ENCODE measurements at regions not wholly inside any gene's neighbourhood (a gene's known extent, or its start where the extent isn't known, plus 50 kb on each side); places are given as distances from the start of the nearest gene placed in this dataset.
"Not testable (repeated sequence)": the region's sequence is repeated elsewhere in the genome, so short reads cannot be mapped to it uniquely, and the experiment has no call there.

DNA sequence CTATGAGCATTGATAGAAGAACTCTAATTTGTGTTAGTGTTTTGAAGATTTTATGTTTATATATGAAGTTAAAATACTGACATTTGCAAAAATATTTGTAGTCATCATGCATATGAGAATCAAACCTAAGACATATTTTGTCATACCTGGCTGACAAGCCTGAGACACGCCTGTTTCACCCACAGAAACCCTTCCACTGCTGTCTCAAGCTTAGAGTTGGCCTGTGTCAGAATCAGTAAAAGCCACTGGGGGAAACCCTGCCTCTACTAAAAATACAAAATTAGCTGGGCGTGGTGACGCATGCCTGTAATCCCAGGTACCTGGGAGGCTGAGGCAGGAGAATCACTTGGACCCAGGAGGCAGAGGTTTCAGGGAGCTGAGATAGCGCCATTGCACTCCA, 218.0 kb upstream of the C1QTNF3 start:
- DNase-seq, result not testable (repeated sequence)

DNA sequence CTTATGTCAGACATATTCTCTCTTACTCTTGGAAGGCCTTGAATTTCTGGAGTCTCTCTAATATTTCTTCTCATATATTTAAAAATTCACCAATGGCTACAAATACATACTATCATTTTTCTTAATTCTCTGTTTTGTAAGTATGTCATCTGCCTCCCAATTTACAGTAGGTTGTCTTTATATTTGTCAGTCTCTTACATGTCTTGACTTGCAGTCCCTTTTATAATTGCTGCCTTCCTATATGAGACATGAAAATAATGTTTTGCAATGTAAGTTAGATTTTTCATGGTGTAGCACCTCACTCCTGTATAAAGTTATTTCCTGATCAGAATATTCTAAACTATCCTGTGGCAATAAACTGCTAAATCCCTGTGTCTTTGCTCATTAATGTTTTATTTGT, 223.1 kb upstream of the C1QTNF3 start:
- not testable (repeated sequence) for DNase-seq

DNA sequence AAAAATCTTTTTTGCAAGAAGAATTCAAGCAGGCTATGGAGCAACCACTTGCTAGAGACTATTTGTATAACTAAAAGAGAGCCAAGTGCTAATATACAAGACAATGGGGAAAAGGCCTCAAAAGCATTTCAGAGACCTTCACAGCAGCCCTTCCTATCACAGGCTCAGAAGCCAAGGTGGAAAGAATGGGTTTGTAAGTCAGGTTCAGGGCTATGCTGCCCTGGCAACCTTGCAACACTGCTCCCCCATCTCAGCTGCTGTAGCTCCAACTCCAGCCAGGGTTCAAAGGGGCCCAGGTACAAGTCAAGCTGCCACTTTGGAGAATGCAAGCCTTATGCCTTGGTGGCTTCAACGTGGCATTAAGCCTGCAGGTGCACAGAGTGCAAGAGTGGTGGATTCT, 253.7 kb upstream of the C1QTNF3 start:
- DNase-seq, result not testable (repeated sequence)

DNA sequence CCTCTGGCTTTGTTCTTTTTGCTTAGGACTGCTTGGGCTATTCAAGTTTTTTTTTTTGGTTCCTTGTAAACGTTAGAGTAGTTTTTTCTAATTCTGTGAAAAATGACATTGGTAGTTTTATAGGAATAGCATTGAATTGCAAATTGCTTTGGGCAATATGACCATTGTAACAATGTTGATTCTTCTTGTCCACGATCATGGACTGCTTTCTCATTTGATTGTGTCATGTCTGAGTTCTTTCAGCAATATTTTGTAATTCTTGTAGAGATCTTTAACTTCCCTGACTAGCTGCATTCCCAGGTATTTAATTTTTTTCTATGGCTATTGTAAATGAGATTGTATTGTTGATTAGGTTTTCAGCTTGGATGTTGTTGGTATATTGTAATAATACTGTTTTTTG, 286.2 kb upstream of the C1QTNF3 start:
- DNase-seq, result not testable (repeated sequence)

DNA sequence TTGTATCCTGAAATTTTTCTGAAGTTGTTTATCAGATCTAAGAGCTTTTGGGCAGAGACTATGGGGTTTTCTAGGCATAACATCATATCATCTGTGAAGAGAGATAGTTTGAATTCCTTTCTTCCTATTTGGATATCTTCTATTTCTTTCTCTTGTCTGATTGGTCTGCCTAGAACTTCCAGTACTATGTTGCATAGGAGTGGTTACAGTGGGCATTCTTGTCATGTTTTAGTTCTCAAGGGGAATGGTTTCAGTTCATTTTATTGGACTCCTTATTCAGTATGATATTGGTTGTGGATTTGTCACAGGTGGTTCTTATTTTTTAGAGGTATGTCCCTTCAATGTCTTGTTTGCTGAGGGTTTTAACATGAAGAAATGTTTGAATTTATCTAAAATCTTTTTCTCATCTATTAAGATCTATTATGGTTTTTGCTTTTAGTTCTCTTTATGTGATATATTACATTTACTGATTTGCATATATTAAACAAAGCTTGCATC, 286.6 kb upstream of the C1QTNF3 start:
- not testable (repeated sequence) for DNase-seq

DNA sequence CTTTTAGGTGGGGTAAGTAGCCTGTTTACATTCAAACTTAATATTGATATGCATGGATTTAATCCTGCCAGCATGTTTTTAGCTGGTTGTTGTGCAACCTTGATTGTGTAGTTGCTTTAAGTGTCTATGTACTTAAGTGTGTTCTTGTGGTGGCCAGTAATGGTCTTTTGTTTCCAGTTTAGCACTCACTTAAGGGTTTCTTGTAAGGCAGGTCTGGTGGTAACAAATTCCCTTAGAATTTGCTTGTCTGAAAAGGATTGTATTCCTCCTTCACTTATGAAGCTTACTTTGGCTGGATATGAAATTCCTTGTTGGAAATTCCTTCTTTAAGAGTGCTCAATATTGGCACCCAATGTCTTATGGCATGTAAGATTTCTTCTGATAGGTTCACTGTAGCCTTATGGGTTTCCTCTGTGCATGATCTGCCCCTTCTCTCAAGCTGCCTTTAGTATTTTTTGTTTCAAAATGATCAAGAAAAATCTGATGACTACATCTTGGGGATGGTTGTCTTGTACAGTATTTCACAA, 289.0 kb upstream of the C1QTNF3 start:
- DNase-seq, result not testable (repeated sequence)

DNA sequence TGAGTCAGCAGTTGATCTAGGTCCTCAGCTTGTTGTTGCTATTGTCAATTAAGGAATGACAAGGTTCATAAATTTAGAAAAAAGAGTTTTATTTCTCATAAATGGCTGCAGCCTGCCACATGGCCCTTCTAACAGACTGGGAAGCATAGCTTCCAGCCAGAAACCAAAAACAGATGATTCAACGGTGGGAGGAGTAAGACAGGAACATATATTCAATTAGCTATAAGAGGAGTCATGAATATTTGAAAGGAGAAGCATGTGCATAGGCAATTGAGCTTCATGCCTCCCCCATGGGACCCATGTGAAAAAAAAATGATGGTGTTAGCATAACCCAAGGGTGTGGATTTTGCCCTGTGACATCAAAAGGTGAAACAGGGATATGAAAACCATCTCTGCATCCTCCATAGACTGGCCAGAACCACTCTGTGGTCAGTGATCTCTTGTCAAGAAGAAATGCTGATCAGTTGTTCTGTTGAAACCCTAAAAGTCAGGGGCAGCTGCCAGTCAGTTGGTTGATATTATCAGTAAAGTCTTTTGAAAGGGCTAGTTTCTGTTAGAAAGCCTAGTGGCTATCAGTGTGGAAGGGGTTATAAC, 296.5 kb upstream of the C1QTNF3 start:
- DNase-seq, result not testable (repeated sequence)

DNA sequence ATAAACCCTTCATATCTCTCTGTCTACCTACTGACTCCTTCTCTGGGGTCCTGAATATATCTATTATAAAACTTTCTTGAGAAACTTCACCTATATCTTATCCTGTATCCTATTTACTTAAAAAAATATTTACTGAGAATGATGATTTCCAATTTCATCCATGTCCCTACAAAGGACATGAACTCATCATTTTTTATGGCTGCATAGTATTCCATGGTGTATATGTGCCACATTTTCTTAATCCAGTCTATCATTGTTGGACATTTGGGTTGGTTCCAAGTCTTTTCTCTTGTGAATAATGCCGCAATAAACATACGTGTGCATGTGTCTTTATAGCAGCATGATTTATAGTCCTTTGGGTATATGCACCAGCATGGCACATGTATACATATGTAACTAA, 301.7 kb upstream of the RAI14 start:
- not testable (repeated sequence) for DNase-seq

DNA sequence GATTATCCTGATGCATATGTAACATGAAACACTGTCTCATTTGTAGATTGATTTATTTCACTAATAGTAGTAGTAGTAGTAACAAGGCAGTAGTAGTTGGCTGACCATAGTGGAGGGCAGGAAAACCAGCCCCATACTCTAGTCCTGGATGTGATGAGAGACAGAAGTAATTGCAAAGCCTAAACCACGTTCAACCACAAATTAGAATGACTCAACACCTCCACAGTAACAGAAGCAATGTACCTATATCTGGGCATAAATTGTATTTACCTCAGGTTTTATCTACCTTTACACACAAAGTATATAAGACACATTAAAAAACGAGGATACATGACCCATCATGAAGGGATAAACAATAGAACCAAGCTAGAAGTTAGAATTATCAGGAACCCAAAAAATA, 284.7 kb upstream of the RAI14 start:
- not testable (repeated sequence) for DNase-seq

DNA sequence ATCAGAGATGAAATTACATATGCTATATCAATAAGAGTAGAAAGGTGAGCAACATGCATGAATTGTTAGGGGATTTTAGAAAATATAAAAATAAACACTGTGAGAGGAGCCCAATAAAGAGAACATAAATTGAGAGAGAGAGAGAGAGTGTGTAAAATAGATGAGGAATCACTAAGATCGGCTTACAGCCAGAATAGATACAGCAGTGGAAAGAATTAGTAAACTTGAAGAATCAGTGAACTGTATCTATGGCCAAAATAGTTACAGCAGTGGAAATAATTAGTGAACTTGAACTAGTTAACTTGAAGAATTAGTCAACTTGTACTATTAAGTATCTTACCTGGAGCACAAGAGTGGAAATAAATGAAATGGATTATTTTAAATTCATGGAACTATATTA, 284.3 kb upstream of the RAI14 start:
- not testable (repeated sequence) for DNase-seq

DNA sequence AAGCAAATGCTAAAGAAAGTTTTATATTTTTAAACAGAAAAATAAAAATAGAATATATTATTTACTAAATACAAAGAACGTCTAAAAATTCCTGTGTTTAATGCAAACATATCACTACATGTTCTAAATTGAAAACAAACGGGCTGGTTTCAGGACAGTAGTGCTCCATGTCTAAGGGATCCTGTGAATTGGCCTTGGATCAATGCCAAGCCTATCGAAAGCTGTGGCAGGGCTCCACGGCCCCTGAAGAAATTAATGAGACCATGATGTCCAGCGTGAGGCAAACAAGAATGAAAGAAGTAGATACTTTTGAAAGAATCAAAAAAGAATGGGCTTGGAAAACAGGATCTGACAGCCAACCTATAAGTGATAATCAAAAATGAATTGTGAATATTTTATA, 283.4 kb upstream of the RAI14 start:
- DNase-seq, result not testable (repeated sequence)

DNA sequence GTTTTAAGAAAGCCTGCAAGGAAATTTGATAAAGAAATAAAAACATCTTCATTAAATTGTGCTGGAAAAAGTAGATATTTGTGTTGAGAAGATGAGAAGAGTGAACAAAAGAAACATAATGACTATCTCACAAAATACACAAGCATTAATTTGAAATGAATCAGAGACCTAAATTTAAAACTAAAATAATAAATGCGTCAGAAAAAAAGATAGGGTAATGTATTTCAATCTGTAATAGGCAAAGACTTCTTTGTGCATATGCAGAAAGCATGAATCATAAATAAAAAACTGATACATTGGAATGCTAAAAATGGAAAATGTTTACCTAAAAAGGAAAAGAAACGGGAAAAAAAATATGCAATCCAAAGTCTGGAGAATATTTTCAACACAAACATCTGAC, 278.5 kb upstream of the RAI14 start:
- DNase-seq, result not testable (repeated sequence)

DNA sequence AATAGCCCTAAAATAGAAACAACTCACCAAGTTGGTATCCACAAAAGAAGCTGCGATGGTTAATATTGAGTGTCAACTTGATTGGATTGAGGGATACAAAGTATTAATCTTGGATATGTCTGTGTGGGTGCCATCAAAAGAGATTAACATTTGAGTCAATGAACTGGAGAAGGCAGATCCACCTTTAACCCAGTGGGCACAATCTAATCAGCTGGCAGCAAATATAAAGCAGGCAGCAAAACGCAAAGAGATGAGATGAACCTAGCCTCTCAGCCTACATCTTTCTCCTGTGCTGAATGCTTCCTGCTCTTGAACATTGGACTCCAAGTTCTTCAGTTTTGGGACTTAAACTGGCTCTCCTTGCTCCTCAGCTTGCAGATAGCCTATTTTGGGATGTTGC, 277.6 kb upstream of the RAI14 start:
- not testable (repeated sequence) for DNase-seq

DNA sequence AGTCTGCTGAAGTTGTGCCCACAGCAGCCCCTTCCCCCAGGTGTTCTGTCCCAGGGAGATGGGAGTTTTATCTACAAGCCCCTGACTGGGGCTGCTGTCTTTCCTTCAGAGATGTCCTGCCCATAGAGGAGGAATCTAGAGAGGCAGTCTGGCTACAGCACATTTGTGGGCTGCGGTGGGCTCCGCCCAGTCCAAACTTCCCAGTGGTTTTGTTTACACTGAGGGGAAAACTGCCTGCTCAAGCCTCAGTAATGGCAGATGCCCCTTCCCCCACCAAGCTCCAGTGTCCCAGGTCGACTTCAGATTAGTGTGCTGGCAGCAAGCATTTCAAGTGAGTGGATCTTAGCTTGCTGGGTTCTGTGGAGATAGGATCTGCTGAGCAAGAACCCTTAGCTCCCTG, 267.4 kb upstream of the RAI14 start:
- DNase-seq, result not testable (repeated sequence)

DNA sequence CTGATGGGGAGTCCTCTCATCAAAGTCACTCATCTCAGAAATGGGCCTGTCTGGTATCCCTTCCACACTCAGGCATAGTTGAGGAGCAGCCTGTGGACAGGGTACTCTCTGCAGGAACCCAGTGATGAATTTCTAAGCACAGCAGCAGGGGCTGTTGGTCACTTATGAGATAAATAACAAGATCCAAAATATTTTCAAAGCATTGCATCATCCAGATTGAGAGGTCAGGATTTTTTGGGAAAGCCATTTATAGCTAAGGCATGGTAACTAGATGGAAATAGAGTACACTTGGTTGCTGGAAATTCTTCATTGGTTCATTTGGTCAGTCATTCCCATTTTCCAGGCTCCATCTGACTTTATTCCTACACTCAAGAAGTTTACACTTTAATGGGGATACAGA, 246.8 kb upstream of the RAI14 start:
- no peak for DNase-seq

DNA sequence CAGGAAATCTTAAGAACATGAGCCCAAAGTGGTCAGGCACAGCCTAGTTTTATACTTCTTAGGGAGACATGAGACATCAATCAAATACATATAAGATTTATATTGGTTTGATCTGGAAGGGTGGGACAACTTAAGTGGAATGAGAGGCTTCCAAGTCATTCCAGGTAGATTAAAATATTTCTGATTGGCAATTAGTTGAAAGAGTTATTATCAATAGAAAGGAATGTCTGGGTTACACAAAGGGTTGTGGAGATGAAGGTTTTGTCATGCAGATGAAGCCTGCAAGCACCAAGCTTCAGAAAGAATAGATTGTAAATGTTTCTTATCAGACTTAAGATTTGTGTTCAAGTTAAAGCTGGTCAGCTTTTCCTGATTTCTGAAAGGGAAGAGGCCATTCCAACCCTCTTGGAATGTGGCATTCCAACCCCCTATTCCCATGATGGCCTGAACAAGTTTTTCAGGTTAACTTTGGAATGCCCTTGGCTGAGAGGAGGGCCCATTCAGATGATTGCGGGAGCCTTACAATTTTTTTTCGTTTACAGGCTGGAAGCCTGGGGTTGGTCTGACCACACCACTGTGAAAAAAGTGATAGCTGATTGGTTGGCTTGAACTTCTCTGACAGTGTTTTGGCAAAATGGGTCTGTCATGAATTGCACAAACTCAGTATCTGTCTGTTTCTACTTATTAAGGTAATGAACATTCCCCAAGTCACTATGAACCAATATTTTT, 245.6 kb upstream of the RAI14 start:
- no peak for DNase-seq

DNA sequence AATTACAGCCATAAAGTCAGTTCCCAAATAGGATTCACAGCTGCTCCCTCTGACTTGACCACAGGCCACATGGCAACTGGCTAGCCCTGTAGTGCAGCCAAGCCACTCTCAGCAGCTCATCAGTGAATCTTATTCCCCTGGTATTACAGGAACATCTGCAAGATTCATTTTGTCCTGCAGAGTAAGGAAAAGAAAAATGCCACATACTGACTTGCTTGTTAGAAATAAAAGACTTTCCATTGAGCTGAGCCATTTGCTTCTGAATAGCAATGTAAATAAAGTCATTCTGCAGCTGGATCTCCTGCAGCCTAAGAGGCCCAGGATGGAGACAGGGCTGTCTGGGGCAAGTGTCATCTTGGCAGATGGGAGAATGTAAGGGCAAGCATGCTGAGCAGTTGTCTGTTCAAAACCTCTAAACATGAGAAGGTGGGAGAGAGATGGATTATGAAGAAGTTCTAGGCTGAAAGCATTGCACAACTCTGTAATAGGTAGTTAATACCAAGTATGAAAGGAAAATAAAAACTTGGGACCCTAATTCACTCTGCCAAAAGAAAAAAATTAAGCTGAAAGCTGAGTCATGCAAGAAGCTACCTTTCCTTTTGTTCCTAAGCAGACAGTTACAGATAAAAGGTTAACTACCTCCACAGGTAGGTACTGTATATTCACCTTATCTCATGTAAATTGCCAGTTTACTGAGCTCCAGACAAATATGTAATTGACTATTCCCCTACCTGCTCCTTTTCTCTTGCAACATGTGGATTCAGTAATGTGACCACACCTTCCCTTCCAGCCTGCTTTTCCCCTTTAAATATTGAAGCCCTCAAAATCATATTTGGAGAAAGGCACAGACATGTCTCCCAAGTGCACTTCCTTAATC, 244.4 kb upstream of the RAI14 start:
- DNase-seq, result no peak

DNA sequence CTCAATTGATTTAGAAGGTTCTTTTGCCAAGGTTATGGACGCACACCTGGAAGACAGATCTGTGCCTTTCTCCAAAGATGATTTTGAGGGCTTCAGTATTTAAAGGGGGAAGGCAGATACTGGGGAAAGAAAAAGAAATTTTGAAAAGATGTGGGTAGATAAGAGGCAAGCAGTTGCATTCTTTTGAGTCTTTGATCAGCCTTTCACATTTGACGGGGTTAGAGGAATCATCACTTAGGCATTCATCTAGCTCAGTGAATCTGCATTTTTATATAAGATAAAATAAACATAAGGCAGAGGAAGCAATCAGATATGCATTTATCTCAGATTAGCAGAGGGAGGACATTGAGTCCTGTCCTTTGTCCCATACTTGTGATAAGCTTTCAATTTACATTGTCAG, 243.4 kb upstream of the RAI14 start:
- DNase-seq, result no peak

DNA sequence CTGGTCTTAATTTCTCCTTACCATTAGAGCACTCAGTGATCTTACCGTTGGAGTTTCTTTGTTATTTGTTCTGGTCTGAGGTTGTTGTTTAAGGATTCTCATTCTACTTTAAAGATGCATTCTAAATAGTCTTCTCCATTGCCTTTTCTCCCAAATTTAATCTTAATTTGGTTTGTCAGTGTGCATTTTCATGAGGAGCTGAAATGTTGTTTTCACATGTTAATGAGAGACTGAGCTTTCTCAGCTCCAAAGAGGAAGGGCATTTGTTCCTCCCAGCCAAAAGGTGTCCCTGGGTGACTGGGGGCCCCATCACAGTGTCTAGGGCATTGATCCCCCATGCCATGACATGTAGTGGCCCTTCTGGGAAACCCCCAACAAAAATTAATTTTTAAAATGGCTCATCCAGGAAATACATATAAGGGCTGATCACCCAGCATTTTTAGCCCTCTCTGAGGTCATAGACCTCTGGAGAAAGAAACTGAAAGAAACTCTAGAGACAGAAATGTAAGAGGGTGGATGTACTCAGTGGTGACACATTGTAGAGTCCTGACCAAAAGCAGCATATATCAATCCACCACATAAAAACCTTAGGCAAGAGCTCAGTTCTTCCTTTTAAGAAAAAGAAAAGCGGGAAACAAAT, 240.4 kb upstream of the RAI14 start:
- no peak for DNase-seq

DNA sequence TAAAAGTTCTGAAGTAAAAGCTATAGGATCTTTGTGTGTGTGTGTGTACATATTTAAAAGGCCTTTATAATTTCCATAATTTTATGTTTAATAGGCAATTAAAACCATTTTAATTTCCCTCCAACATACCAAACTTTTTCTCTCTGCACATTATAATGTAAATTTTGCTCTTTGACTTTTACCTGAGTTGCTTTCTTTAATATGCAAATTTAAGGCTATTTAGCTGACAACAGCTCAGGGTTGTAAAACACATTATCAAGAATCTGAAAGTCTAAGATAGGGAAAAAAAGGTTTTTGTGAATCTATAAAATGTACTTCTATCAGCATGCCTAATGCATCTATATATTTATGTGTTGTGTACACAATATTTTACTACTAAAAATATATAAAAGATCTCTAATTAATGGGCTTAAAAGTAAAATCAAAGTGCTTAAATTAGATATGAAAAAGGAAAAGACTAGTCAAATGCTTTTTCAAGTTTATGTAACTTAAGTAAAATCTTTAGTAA, 239.6 kb upstream of the RAI14 start:
- DNase-seq, result no peak

DNA sequence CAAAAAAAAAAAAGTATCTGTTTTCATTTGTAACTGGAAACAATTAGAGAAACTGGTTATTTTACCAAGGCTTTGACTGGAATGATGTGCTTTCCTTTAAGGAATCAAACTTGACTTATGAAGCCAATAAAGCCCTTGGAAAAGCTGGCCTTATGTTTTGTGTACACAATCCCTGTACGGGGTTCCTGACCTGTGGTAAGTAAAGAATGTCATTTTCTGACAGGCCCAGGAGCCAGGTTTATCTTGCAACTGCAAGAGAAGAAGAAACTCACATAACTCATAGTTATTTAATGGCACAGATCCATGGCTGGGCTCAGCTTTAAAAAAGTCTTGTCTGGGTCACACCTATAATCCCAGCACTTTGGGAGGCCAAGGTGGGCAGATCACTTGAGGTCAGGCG, 235.9 kb upstream of the RAI14 start:
- DNase-seq, result not testable (repeated sequence)

Data from anterior cingulate cortex (tissue), 58 donors.